ENCODE measurements at regions not wholly inside any gene's neighbourhood (a gene's known extent, or its start where the extent isn't known, plus 50 kb on each side); places are given as distances from the start of the nearest gene placed in this dataset.

DNA sequence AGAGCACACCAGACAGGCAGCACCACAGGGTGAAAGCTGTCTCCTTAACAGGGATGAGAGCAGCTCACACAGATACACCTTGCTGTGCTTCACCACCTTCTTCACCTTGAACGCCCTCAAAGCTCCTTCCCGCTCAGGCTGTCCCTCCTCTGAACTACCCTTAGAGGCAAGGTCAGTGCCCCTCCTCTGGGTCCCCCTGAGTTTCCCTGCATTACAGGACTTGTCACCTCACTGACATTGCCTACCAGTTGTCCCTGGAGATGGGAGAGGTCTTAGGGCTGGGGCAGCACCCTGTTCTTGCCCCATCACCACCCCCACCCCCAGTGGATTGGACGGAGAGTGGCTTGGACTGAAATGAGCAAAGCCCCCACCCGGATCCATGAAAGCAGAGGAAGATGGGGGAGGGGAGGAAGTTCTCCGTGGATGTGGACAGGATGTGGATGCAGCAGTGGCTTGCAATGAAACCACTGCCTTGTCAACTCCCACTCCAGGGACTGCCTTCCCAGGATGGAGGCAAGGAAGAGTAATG lies 73.2 kb upstream of the CDH5 start:
- TF ChIP-seq, protein P1, sequence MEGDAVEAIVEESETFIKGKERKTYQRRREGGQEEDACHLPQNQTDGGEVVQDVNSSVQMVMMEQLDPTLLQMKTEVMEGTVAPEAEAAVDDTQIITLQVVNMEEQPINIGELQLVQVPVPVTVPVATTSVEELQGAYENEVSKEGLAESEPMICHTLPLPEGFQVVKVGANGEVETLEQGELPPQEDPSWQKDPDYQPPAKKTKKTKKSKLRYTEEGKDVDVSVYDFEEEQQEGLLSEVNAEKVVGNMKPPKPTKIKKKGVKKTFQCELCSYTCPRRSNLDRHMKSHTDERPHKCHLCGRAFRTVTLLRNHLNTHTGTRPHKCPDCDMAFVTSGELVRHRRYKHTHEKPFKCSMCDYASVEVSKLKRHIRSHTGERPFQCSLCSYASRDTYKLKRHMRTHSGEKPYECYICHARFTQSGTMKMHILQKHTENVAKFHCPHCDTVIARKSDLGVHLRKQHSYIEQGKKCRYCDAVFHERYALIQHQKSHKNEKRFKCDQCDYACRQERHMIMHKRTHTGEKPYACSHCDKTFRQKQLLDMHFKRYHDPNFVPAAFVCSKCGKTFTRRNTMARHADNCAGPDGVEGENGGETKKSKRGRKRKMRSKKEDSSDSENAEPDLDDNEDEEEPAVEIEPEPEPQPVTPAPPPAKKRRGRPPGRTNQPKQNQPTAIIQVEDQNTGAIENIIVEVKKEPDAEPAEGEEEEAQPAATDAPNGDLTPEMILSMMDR (IDR thresholded peaks at IDR 0.05): no peak
- no peak for TF ChIP-seq POLR2A (IDR thresholded peaks at IDR 0.05)

All from uterus (tissue), 2 donors.